HG03095 (cell line): ENCODE measurements at regions not wholly inside any gene's neighbourhood (a gene's known extent, or its start where the extent isn't known, plus 50 kb on each side); places are given as distances from the start of the nearest gene placed in this dataset.

Experiments
- ATAC-seq: cut with Tn5 transposase; IDR thresholded peaks from one replicate; pipeline ENCODE4 v1.9.1; 2021; ENCODE audit warnings: moderate library complexity; ENCODE audit not compliant: unreplicated experiment

GRCh38 chr18:51801514-51801913 is 538.5 kb upstream of the DCC start:
- ATAC-seq, result no peak

DNA sequence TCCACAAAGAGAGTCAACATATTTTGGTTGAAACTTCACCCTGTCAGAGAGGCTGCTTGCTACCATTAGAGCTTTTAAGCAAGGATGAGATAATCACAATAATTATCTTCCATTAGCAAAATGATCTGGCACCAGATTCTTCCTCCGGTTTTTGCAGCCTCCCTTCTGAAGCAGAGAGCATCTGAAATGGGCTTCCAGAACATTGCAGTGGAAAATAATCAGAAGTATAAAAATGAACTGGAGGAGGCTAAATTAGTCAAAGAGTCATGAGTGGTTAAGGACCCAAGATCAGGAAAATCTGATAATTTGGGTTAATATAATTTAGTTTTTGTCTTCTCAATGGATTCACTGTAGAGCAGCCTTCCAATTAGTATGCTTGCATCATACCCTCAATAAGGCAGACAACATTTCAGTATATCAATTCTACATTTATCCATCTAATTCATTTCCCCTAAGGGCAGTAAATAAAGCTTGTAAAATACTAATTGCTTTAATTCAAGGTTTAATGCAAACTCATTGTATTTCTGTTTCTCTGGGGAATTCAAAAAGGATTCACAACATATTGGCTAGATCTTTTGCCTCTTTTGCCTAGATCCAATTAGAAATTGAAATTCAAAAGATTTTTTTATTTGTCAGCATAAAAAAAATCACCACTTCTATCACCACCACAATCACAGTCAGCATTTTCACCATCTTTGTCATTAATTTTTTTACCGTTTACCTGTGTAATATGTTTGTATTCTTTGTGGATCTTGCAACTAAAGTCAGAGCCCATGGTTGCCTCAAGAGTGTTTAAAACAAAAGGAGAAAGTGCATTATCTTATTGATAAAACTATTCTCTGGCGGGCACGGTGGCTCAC is 537.2 kb upstream of the DCC start:
- no peak for ATAC-seq

- no peak for ATAC-seq
These were observed 532.7 kb upstream of the DCC start for GRCh38 chr18:51807336-51807735.

- peak; percentile 63 for ATAC-seq
These were observed 528.1 kb upstream of the DCC start for GRCh38 chr18:51811883-51812282.

DNA sequence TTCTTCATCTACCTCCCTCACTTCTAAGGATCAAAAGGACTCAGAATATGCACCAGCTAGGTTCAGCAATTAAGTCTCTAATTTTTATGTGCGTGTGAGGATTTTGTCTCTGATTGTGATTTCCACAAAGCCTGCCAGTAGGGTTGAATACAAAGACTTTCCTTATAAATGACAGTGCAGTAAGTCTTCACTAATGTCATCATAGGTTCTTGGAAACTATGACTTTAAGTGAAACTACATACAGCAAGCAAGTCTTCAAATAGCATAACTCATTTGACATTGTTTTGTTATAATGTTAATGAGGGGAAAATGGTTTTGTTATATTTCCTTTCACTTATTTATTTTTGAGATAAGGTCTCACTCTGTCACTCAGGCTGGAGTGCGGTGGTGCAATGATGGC is 526.3 kb upstream of the DCC start:
- ATAC-seq, result no peak

DNA sequence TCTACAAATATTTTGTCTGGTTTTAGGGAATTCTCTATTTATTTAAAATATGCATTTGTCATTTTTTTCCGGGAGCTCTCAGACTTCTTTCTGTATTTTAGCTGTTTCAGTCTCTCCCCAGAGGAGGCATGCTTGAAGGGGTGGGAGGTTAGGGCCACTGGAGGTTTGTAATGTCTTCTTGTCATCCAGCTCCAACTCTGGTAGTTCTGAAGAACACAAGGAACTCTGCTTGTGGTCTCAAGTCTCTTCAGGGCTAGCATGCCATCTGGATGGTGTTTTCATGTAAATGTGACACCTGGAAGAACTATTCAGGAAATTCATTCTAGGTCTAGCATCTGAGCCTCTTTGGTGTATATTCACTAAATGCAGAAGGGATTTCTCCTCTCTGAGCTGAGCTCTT is 518.4 kb upstream of the DCC start:
- ATAC-seq, result no peak

DNA sequence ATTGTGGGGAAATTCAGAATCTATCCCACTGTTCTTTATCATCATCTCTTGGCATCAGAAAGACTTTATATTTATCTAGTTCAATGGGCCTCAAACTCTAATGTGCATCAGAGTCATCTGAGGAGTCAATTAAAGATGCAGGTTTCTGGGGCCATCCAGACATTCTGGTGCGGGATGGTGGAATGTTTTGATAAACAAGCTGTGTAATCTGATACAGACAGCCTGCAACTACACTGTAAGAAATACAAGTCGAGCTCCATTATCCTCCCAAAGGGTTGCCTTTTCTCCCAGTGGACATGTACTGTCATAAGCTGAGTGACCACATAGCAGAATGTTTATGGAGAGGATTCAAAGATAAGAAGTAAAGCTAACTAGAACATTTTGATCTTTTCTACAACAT is 515.3 kb upstream of the DCC start:
- ATAC-seq, result no peak

DNA sequence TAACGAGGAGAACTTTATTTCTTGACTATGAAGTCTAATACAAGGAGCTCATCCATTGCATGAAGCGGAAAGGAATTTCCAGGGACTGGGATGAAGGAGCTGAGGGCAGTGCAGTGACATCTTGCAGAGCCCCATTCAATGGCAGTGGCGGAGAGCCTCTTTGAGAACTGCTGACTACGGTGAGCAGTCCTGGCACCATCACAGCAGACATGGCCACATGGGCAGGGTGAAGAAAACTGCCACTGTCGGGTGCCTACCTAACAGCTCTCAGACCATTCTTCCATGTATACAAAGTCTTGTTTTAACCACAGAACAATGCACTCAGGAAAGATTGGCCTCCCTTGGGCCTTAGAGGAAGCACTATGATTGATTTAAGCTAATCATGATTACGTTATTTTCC is 506.1 kb upstream of the DCC start:
- ATAC-seq, result no peak

- no peak for ATAC-seq
These were observed 491.3 kb upstream of the DCC start for GRCh38 chr18:51848702-51849101.

DNA sequence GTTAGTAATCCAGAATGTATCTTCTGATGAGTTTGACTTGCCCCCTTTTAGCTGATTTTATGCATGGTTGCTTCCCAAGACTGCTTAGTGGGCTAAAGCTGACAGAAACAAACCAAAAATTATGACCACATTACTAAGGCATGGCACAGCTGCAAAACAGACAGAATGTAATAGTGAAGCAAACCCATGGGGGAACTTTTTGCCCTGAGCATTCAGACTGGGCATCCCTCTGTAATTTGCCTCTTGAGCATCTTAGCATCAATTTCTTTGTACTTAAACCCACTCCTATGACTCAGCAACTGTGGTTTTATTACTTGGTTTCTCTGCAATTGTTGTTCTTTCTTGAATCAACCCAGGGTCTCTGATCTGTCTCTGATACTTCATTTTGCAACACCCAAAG is 487.3 kb upstream of the DCC start:
- ATAC-seq, result no peak

DNA sequence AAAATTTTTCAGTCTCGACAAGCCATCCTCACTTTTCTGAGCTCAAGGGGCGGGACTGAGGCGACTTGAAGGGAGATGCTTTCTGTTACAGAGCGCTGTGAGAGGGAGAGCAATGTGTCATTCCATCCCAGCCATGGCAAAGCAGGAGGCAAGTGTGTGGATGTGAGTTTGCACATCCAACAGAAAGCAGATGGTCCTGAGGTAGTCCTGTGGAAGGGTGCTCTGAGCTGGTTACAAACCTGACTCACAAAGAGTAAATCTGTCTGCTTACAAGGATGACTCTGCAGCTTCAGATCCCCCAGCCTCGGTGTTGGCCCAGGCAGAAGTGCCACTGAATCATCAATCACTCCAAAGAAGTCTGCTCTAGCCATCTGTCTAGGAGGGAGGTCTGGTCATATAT is 482.0 kb upstream of the DCC start:
- no peak for ATAC-seq

DNA sequence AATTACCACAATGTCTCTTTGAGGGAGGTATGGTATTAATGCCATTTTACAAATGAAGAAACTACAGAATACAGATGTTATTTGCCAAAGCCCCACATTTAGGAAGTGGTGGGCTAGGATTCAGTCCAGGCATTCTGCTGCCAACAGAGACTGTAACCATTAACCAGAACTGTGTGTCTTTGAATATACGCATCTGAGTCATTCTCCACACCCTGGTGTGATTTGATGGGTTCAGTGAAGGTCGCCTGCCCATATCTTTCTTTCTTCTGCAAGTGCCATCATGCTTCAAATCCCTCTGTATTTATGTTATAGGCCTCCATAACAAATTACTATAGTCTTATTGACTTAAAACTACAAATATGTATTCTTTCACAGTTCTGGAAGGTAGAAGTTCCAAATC is 479.0 kb upstream of the DCC start:
- ATAC-seq, result no peak

DNA sequence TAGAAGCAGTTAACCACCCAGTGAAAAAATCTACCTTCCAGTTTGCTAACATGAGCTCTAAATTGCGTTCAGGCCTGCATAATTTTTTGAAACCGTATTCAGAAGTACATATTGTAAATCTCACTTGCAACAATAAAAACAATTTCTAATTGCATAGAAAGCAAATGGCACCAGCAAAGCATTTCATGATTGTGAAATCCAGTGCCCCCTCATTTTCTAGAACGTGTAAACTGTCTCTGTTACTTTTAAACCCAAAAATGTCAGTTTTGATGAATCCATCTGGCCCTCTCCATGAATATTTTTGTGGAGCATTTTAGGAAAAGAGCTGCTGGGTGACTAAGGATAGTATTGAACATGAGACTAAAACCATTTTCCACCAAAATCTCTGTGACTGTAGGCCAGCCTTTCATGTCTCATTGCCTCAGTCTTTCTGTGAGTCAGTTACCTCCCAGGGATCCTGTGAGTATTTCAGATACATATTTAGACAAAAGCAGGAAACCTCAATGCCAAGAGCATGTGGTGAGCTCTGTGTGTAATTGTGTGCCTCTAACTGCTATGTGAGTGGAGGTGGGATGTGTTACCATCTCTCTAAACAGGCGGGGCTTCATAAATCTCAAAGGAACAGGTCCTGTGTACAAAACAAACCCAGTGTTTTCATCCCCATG is 477.8 kb upstream of the DCC start:
- ATAC-seq, result no peak

DNA sequence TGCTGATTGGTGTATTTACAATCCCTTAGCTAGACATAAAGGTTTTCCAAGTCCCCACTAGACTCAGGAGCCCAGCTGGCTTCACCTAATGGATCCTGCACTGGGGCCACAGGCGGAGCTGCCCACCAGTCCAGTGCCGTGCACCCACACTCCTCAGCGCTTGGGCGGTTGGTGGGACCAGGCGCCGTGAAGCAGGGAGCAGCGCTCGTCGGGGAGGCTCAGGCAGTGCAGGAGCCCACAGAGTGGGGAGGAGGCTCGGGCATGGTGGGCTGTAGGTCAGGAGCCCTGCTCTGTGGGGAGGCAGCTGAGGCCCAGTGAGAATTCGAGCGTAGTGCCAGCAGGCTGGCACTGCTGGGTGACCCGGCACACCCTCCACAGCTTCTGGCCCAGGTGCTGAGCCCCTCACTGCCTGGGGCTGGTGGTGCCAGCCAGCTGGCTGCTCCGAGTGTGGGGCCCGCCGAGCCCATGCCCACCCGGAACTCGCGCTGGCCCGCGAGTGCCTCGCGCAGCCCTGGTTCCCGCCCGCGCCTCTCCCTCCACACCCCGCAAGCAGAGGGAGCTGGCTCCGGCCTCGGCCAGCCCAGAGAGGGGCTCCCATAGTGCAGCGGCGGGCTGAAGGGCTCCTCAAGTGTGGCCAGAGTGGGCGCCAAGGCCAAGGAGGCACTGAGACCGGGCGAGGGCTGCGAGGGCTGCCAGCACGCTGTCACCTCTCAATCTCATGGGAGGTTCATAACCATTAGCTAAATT is 475.6 kb upstream of the DCC start:
- no peak for ATAC-seq

DNA sequence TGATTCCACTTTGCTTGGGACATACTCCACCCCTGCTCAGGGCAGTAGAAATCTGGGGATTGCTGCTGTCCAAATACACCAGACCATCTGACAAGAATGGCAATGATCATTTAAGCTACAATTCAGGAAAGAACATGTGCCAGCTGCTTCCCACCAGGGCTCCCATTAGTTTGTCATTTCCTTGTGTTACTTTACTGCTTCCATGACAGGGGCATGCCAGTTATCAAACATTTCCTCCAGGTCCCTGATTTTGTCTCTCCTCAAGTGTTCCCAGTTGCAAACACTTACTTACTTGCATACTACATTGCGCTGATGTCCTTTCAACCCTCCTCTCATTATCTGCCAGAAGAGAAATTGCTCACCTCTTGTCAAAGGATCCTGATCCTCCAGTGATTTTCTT is 474.5 kb upstream of the DCC start:
- ATAC-seq, result no peak

- no peak for ATAC-seq
These were observed 472.2 kb upstream of the DCC start for GRCh38 chr18:51867767-51868166.

DNA sequence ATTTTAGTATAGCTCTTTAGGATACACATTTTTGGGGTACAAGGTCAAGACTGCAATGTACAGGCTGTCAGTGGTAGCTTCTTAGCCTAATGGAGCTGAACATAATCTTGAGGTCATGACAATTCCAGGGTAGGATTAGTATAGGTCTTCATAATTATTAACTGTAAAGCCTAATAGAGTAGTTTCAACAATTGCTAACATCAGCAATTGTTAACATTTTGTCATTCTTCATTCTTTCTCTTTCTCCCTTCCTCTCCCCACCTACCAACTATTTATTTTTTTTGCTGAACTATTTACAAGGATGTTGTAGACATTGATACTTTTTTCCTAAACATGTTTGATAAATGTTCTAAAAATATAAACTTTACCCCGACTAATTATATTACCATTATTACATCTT is 461.3 kb upstream of the DCC start:
- ATAC-seq, result no peak

GRCh38 chr18:51879329-51879728 is 460.7 kb upstream of the DCC start:
- no peak for ATAC-seq

GRCh38 chr18:51881394-51881793 is 458.6 kb upstream of the DCC start:
- no peak for ATAC-seq

DNA sequence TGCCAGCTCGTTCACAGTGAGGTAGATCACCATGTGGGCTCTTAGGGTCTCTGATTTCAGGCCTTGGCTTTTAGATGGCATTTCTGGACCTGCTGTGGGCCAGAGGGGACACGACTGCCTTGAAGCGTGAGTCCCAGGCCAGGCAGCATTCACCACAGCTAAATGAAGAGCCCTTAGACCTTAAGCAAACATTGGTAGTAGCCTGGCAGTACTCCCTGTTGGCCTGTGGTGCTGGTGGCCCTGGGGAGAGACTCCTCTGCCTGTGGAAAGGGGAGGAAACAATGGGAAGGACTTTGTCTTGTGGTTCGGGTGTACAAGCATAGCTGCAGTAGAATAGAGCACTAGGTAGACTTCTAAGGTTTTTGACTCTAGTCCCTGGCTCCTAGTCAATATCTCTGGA is 456.0 kb upstream of the DCC start:
- ATAC-seq, result no peak

GRCh38 chr18:51890762-51891161 is 449.2 kb upstream of the DCC start:
- ATAC-seq, result no peak

DNA sequence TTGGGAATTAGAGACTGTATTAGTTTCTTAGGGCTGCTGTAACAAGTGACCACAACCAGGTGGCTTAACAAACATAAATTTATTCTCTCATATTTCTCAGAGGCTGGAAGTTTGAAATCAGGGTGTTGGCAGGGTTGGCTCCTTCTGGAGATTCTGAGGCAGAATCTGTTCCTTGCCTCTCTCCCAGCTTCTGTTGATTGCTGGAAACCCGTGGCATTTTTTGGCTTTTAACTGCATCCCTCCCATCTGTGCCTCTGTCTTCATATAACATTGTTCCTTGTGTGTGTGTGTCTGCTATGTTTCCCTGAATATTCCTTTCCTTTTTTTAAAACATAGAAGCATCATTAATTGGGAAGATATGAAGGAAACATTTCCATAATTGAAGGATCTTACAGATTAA is 448.1 kb upstream of the DCC start:
- ATAC-seq, result no peak
